ENCODE measurements at regions not wholly inside any gene's neighbourhood (a gene's known extent, or its start where the extent isn't known, plus 50 kb on each side); places are given as distances from the start of the nearest gene placed in this dataset.

DNA sequence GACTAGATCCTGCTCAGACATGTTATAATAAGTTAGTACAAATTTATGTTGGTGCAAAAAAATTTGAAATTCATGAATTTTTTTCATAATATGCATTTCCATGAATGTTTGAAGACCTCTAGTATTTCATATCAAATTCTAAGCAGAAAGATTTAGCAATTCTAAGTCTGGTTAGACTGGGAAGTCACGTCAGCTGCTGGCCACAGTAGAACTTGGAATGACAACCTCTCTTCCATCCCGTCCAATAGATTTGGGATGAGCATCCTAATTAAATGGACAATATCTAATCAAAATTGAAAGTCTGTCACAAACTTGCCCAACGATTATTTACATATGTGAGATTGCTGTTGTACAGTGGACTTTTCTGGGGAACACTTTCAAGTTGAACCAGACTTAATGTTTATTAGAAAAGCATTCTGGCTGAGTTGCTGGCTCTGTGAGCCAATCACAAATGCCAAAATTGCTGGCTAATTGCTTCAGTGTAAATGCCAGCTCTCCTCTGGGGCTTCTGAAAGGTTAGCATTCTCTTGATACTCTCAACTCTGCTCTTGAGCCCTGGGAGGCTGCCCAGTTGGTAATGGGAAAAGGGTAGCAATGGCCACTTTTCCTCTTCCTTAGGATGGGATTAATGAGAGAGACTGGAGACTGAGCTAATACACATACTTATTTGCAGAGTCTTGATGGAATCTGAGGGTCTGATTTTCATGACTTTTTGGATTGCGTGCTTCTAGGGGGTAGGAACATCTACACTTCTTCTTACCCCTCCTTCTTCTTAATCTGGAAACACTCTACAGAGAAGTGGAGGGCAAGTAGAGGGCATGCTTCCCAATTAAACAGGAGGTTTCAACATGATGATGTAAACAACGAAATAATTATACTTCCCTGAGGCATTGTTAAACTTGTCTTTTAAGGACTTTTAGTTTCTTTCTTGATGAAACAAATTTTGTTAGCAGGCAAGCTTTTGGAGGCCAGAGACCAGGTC is 253.5 kb downstream of the BAMBI start:
- no peak overlapping the region for H3K4me3 ChIP-seq (replicated peaks; ENCODE audit: low read depth, low read length)
- no peak for DNase-seq (ENCODE audit: low read depth)
- no peak for TF ChIP-seq CTCF (IDR thresholded peaks at IDR 0.05; ENCODE audit: low read length, missing control alignments)

DNA sequence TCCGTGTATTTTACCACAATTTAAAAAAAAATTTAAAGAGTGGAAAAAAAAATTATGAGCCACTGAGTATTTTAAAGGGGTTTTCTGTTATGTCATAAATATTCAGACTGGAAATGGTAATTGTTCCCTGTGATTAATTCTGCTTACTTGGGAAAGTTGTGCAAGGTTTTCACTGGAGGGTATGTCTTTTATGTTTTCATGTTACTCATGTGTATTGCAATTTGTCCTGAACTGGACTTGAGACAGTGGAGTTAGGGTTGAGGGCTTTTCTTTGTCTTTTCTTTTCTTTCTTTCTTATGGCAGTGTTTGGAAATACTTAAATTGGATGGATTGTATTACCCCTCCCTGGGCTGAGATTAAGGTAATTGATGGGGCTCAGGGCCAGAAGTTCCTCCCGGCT is 257.7 kb downstream of the BAMBI start:
- H3K4me3 ChIP-seq (replicated peaks; ENCODE audit: low read depth, low read length), result no peak overlapping the region
- no peak for DNase-seq (ENCODE audit: low read depth)

DNA sequence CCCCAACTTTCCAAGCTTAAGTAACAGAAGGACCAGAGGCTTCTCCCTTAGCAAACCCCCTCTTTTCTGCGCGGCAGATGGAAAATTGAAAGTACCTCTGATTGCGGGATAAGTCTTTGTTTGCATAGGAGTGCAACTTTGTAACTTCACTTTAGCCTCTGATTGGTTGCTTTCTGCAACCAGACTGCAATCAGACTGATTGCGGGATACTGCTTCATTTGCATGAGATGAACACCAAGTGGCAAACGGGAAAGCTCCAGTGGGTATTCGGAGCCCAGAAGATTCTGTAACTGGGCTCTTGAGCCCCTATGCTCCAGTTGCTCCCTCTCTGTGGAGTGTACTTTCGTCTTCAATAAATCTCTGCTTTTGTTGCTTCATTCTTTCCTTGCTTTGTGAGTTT is 260.6 kb downstream of the BAMBI start:
- H3K4me3 ChIP-seq (replicated peaks; ENCODE audit: low read depth, low read length), result no peak overlapping the region
- TF ChIP-seq CTCF (IDR thresholded peaks at IDR 0.05; ENCODE audit: low read length, missing control alignments), result no peak
- DNase-seq (ENCODE audit: low read depth), result no peak

More for the DNA sequence above, 257.7 kb downstream of the BAMBI start:
- TF ChIP-seq CTCF (IDR thresholded peaks at IDR 0.05; ENCODE audit: low read length, missing control alignments), result no peak

DNA sequence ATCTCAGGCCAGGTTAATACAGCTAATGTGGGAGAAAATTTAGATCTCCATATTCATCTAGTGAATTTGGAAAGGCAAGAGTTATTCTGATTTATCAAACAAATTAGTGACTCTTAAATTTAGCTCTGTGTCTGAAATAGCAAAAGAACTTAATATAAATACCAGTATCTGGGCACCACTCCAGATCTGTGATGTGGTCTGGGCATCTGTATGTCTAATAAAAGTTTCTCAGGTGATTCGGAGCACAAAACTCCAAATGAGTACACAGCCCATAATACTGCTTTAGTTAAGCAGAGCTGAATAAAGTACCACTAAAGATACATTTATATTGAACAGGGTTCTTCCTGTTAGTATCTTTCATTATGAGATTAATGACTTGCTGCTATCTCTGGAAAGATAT is 261.4 kb downstream of the BAMBI start:
- no peak for TF ChIP-seq CTCF (IDR thresholded peaks at IDR 0.05; ENCODE audit: low read length, missing control alignments)
- H3K4me3 ChIP-seq (replicated peaks; ENCODE audit: low read depth, low read length), result no peak overlapping the region
- DNase-seq (ENCODE audit: low read depth), result no peak

GRCh38 chr10:28939281-28940157 is 262.2 kb downstream of the BAMBI start:
- H3K4me3 ChIP-seq (replicated peaks; ENCODE audit: low read depth, low read length), result peak overlapping the region; percentile 2
- peak; percentile 36 for TF ChIP-seq CTCF (IDR thresholded peaks at IDR 0.05; ENCODE audit: low read length, missing control alignments)
- peak; percentile 98 for DNase-seq (ENCODE audit: low read depth)

- no peak for TF ChIP-seq CTCF (IDR thresholded peaks at IDR 0.05; ENCODE audit: low read length, missing control alignments)
- no peak for DNase-seq (ENCODE audit: low read depth)
- H3K4me3 ChIP-seq (replicated peaks; ENCODE audit: low read depth, low read length), result no peak overlapping the region
Observed at GRCh38 chr10:28940158-28940888, 263.0 kb downstream of the BAMBI start.

Measured in fibroblast of pulmonary artery (primary cell).